HepG2 (cell line): ENCODE measurements at regions not wholly inside any gene's neighbourhood (a gene's known extent, or its start where the extent isn't known, plus 50 kb on each side); places are given as distances from the start of the nearest gene placed in this dataset.

Source experiments
- ATAC-seq: fragments of 200-7000 bp; cut with Tn5 transposase; 3 replicates; pipeline ENCODE4 v1.9.1; 2020; ENCODE audit warnings: mild to moderate bottlenecking, moderate library complexity
- BruUV-seq: library from RNA; stranded (reverse); fragments of 400-500 nt; replicated peaks from 2 replicates; lab custom pipeline; 2021; lab: Mats Ljungman, UMichigan
- CTCF ChIA-PET: fragments of 300-600 bp; formaldehyde crosslinking; extraction: SDS; loops from one replicate; lab custom pipeline; 2021; ENCODE audit warnings: low total read pairs, inconsistent platforms, low intra/inter-chr PET ratio; lab: Yijun Ruan, JAX
- POLR2A ChIA-PET: fragments of 350-600 bp; sonication (Branson Sonifier 250); formaldehyde crosslinking; loops from one replicate; lab custom pipeline; 2020; ENCODE audit warnings: antibody characterized with exemption, inconsistent platforms; lab: Yijun Ruan, JAX
- DNase-seq: peaks from one replicate; pipeline ENCODE4 v3.0.0-alpha.2; 2015; ENCODE audit warnings: low spot score
- FAIRE-seq: peaks from 3 replicates; lab custom pipeline; 2011; peaks lifted over from hg19 to GRCh38; lab: Jason Lieb, UNC
- H2AFZ ChIP-seq: one replicate; pipeline ENCODE4 v1.6.1; 2011; ENCODE audit warnings: low read length, inconsistent platforms
- H3K27ac ChIP-seq: fragments of 300-600 bp; 3 replicates; pipeline ENCODE4 v1.8.0; 2011; ENCODE audit warnings: mixed run types, mild to moderate bottlenecking, mixed read lengths, low read length, inconsistent platforms; ENCODE audit not compliant: insufficient read depth; ENCODE audit errors: extremely low read length
- H3K27me3 ChIP-seq, 2 experiments: fragments of 200-600 bp in 1 of 2; 2 replicates in 1 of 2; 3 replicates in 1 of 2; pipeline versions ENCODE4 v1.6.0 to v1.8.0; 2011; ENCODE audit warnings: low read length in 2 of 2, mild to moderate bottlenecking in 2 of 2, moderate library complexity in 2 of 2, inconsistent platforms in 1 of 2; ENCODE audit not compliant: insufficient read depth in 2 of 2, control insufficient read depth in 1 of 2
- H3K36me3 ChIP-seq, 2 experiments: fragments of 200-600 bp in 1 of 2; replicated peaks in 1 of 2; 2 replicates in 1 of 2; 3 replicates in 1 of 2; pipeline versions ENCODE4 v1.5.1 to v1.8.0; 2011; ENCODE audit warnings: low read length in 2 of 2, inconsistent platforms in 1 of 2; ENCODE audit not compliant: insufficient read depth in 2 of 2, control insufficient read depth in 1 of 2
- H3K4me1 ChIP-seq: 2 replicates; pipeline ENCODE4 v1.5.1; 2012; ENCODE audit warnings: low read length, inconsistent platforms; ENCODE audit not compliant: insufficient read depth
- H3K4me2 ChIP-seq: 2 replicates; pipeline ENCODE4 v1.6.0; 2011; ENCODE audit warnings: low read depth, low read length, inconsistent platforms
- H3K4me3 ChIP-seq, 3 experiments: fragments of 200-600 bp in 1 of 3; sonication (generic), shearing (Covaris generic) in 1 of 3; replicated peaks in 1 of 3; 2 replicates each; pipeline ENCODE4 v1.5.1; 2011 to 2016; ENCODE audit warnings: low read length in 3 of 3, inconsistent platforms in 2 of 3, low read depth in 2 of 3, mild to moderate bottlenecking in 2 of 3, control low read depth in 1 of 3, mixed read lengths in 1 of 3; ENCODE audit not compliant: insufficient read depth in 1 of 3
- H3K79me2 ChIP-seq: one replicate; pipeline ENCODE4 v1.6.1; 2011; ENCODE audit warnings: low read length, inconsistent platforms; ENCODE audit not compliant: insufficient read depth
- H3K9ac ChIP-seq: 2 replicates; pipeline ENCODE4 v1.6.0; 2011; ENCODE audit warnings: mild to moderate bottlenecking, low read depth, low read length, inconsistent platforms; ENCODE audit not compliant: insufficient read depth
- H3K9me3 ChIP-seq: 2 replicates; pipeline ENCODE4 v1.5.1; 2012; ENCODE audit warnings: mild to moderate bottlenecking, low read length
- H4K20me1 ChIP-seq: 2 replicates; pipeline ENCODE4 v1.6.0; 2011; ENCODE audit warnings: inconsistent platforms, mild to moderate bottlenecking, low read length, moderate library complexity; ENCODE audit not compliant: insufficient read depth
- FOXO1 ChIP-seq: sonication (generic); formaldehyde crosslinking; IDR thresholded peaks from 2 replicates; pipeline ENCODE4 v1.4.0; 2020; ENCODE audit warnings: missing genetic modification reagents
- GABPA ChIP-seq, 2 experiments: IDR thresholded peaks; 2 replicates each; pipeline ENCODE4 v1.6.1; 2011 to 2016; ENCODE audit warnings: low read depth in 2 of 2, low read length in 1 of 2, missing biosample characterization in 1 of 2, missing genetic modification characterization in 1 of 2
- NR2F6 ChIP-seq, 2 experiments: IDR thresholded peaks; 2 replicates each; pipeline ENCODE4 v1.6.1; 2016; ENCODE audit warnings: antibody characterized with exemption in 1 of 2, mild to moderate bottlenecking in 1 of 2
- POLR2A ChIP-seq, 2 experiments: IDR thresholded peaks; 2 replicates each; pipeline ENCODE4 v1.6.1; 2011; ENCODE audit warnings: low read depth in 2 of 2, low read length in 2 of 2, mild to moderate bottlenecking in 1 of 2, moderate library complexity in 1 of 2; ENCODE audit not compliant: insufficient read depth in 1 of 2
- RAD51 ChIP-seq: fragments of 450-650 bp; IDR thresholded peaks from 2 replicates; pipeline ENCODE4 v1.6.1; 2016; ENCODE audit warnings: borderline replicate concordance
- SPEN ChIP-seq: sonication (generic); formaldehyde crosslinking; IDR thresholded peaks from 2 replicates; pipeline ENCODE4 v1.5.1; 2020; ENCODE audit warnings: low read depth, mild to moderate bottlenecking, missing genetic modification reagents
- ZKSCAN1 ChIP-seq: fragments of 150-350 bp; IDR thresholded peaks from 2 replicates; pipeline ENCODE4 v1.6.1; 2014; ENCODE audit warnings: low read length
- ZNF562 ChIP-seq: sonication (generic); formaldehyde crosslinking; IDR thresholded peaks from 2 replicates; pipeline ENCODE4 v1.8.0; 2022; ENCODE audit warnings: missing genetic modification reagents, borderline replicate concordance
- WGBS: methylation state at CpG from one replicate; pipeline ENCODE4 v1.1.6; 2017; ENCODE audit warnings: low lambda C conversion rate; 5-methylcytosine and 5-hydroxymethylcytosine counted together
- in situ Hi-C: cut with HindIII; loops from 2 replicates; pipeline ENCODE4 v1.10.0; 2017; ENCODE audit warnings: low pct_unique_long_range_greater_than_20kb; ENCODE audit not compliant: extremely low pct_ligation_motif_present
- intact Hi-C: fragments of 100-400 bp; cut with micrococcal nuclease; formaldehyde crosslinking; loops from one replicate; pipeline ENCODE4 v1.10.0; 2022; ENCODE audit not compliant: unreplicated experiment
- TF ChIP-seq, protein P1 (sequence below): fragments of 450-650 bp; IDR thresholded peaks from 2 replicates; pipeline ENCODE4 v1.6.1; 2016
- TF ChIP-seq, protein P2 (sequence below): sonication (generic); formaldehyde crosslinking; IDR thresholded peaks from 2 replicates; pipeline ENCODE4 v1.5.0; 2020; ENCODE audit warnings: mild to moderate bottlenecking, missing genetic modification reagents
- TF ChIP-seq, protein P3 (sequence below): sonication (generic); formaldehyde crosslinking; IDR thresholded peaks from 2 replicates; pipeline ENCODE4 v1.5.1; 2020; ENCODE audit warnings: missing genetic modification reagents, mild to moderate bottlenecking, borderline replicate concordance

DNA sequence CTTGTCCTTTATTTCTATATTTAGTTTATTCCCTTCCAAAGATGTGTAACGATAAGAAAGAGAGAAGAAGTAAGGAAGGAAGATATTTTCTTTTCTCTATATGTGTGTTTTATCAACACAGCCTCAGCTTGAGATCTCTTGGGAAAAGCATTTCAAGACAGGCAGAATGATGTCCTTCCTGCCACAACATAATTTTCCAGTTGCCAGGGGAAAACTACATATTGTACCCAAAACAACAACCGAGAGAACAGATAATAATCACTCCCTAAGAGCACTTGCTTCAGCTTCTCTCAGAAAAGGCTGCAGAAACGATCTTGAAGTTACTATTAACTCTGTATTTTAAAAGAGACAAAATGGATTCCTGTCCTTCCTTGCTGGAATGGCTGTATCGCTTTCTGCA lies 151.4 kb upstream of the ITGB1 start (continued):
- TF ChIP-seq GABPA (IDR thresholded peaks at IDR 0.05; ENCODE audit: low read depth, low read length) = no peak
- TF ChIP-seq GABPA (CRISPR knock-in tag; IDR thresholded peaks at IDR 0.05; ENCODE audit: low read depth) = no peak
- TF ChIP-seq FOXO1 = no peak
- no peak for TF ChIP-seq RAD51
- TF ChIP-seq, protein P1, sequence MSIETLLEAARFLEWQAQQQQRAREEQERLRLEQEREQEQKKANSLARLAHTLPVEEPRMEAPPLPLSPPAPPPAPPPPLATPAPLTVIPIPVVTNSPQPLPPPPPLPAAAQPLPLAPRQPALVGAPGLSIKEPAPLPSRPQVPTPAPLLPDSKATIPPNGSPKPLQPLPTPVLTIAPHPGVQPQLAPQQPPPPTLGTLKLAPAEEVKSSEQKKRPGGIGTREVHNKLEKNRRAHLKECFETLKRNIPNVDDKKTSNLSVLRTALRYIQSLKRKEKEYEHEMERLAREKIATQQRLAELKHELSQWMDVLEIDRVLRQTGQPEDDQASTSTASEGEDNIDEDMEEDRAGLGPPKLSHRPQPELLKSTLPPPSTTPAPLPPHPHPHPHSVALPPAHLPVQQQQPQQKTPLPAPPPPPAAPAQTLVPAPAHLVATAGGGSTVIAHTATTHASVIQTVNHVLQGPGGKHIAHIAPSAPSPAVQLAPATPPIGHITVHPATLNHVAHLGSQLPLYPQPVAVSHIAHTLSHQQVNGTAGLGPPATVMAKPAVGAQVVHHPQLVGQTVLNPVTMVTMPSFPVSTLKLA = no peak
- no peak for TF ChIP-seq POLR2A (IDR thresholded peaks at IDR 0.05; ENCODE audit: insufficient read depth in 1 of 2, low read depth in 2 of 2, low read length in 2 of 2)
- no peak for TF ChIP-seq SPEN (CRISPR knock-in tag)
- TF ChIP-seq ZNF562 (CRISPR knock-in tag) = no peak
- TF ChIP-seq, protein P2, sequence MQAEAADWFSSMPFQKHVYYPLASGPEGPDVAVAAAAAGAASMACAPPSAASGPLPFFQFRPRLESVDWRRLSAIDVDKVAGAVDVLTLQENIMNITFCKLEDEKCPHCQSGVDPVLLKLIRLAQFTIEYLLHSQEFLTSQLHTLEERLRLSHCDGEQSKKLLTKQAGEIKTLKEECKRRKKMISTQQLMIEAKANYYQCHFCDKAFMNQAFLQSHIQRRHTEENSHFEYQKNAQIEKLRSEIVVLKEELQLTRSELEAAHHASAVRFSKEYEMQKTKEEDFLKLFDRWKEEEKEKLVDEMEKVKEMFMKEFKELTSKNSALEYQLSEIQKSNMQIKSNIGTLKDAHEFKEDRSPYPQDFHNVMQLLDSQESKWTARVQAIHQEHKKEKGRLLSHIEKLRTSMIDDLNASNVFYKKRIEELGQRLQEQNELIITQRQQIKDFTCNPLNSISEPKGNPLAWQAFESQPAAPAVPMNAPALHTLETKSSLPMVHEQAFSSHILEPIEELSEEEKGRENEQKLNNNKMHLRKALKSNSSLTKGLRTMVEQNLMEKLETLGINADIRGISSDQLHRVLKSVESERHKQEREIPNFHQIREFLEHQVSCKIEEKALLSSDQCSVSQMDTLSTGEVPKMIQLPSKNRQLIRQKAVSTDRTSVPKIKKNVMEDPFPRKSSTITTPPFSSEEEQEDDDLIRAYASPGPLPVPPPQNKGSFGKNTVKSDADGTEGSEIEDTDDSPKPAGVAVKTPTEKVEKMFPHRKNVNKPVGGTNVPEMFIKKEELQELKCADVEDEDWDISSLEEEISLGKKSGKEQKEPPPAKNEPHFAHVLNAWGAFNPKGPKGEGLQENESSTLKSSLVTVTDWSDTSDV (CRISPR knock-in tag) = no peak
- TF ChIP-seq, all 625 proteins: peak for 0

DNA sequence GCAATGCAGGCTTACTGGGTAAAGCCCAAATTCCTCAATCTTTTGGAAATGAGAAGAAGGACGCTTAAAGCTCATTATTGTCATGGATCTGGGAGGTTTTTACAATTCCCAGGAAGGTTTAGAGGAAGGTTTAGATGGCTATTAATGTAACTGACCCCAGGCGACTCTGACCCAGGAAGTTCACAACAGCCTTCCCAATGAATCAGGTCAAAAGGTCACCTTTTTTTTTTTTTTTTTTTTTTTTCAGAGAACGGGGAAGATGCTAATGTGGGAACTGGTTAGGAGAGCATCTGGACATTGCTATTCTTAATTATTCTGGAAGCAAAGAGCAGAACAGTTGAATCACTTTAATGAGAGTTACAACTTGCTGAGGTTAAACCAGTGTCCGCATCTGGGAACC lies 149.9 kb upstream of the ITGB1 start:
- BruUV-seq = no TSS peak
- no peaks in the 10 kb centered on the region for H3K79me2 ChIP-seq
- H3K36me3 ChIP-seq = no peaks in the 10 kb centered on the region
- no peak overlapping the region for H3K9ac ChIP-seq
- H3K27ac ChIP-seq = no peak overlapping the region
- no peak for DNase-seq
- no peaks in the 10 kb centered on the region for H3K4me1 ChIP-seq
- H3K4me3 ChIP-seq = no peak overlapping the region
- CTCF ChIA-PET = no interaction called here
- POLR2A ChIA-PET = interaction anchor here (0.7 kb wide), 1 partner anchor 48 kb away, joined by 4 read pairs; no protein-coding TSS in a partner anchor
- 45% methylated on average over 4 of the region's 4 CpGs for WGBS
- intact Hi-C loops = no loop called here
- H4K20me1 ChIP-seq = no peaks in the 10 kb centered on the region
- H2AFZ ChIP-seq = no peak overlapping the region
- no peaks in the 10 kb centered on the region; the same call in 1 of the 2 replicates for H3K9me3 ChIP-seq
- FAIRE-seq = no peak
- no peak for ATAC-seq
- peaks cover 0 to 18% of the 10 kb centered on the region in 2 experiments; a peak in 3 of 5 replicates for H3K27me3 ChIP-seq
- in situ Hi-C loops = no loop called here
- TF ChIP-seq, protein P3, sequence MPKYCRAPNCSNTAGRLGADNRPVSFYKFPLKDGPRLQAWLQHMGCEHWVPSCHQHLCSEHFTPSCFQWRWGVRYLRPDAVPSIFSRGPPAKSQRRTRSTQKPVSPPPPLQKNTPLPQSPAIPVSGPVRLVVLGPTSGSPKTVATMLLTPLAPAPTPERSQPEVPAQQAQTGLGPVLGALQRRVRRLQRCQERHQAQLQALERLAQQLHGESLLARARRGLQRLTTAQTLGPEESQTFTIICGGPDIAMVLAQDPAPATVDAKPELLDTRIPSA (CRISPR knock-in tag) = no peak
- TF ChIP-seq ZKSCAN1 = no peak
- peak; percentile 61 for TF ChIP-seq NR2F6 (IDR thresholded peaks at IDR 0.05)
- no peak for TF ChIP-seq NR2F6 (CRISPR knock-in tag; IDR thresholded peaks at IDR 0.05)
- H3K4me2 ChIP-seq = no peak overlapping the region
